Mesendoderm (in vitro differentiated cells): ENCODE measurements at regions not wholly inside any gene's neighbourhood (a gene's known extent, or its start where the extent isn't known, plus 50 kb on each side); places are given as distances from the start of the nearest gene placed in this dataset.

ENCODE experiments used
- DNase-seq: peaks from one replicate; pipeline ENCODE4 v3.0.0; 2013
- H2AK5ac ChIP-seq: 2 replicates; pipeline ENCODE4 v1.6.1; 2013; ENCODE audit warnings: low read length, inconsistent platforms
- H2BK120ac ChIP-seq: 2 replicates; pipeline ENCODE4 v1.6.1; 2013; ENCODE audit warnings: low read depth, mild to moderate bottlenecking, low read length, moderate library complexity, mixed read lengths
- H2BK15ac ChIP-seq: replicated peaks from 2 replicates; pipeline ENCODE4 v1.6.1; 2013; ENCODE audit warnings: low read depth, mild to moderate bottlenecking, moderate library complexity
- H2BK5ac ChIP-seq: 2 replicates; pipeline ENCODE4 v1.6.1; 2013; ENCODE audit warnings: low read length, inconsistent platforms
- H3K18ac ChIP-seq: 2 replicates; pipeline ENCODE4 v1.6.1; 2013; ENCODE audit warnings: mild to moderate bottlenecking, low read length, mixed read lengths
- H3K23ac ChIP-seq: one replicate; pipeline ENCODE4 v1.6.1; 2013; ENCODE audit warnings: low read length
- H3K27ac ChIP-seq: 2 replicates; pipeline ENCODE4 v1.5.1; 2013; ENCODE audit warnings: low read depth, mild to moderate bottlenecking, inconsistent platforms, low read length, moderate library complexity
- H3K27me3 ChIP-seq: 2 replicates; pipeline ENCODE4 v1.6.1; 2013; ENCODE audit warnings: low read length, control low read depth, mild to moderate bottlenecking, inconsistent platforms; ENCODE audit not compliant: insufficient read depth, poor library complexity
- H3K36me3 ChIP-seq: 2 replicates; pipeline ENCODE4 v1.6.1; 2013; ENCODE audit warnings: low read length, inconsistent platforms; ENCODE audit not compliant: control insufficient read depth, insufficient read depth
- H3K4ac ChIP-seq: one replicate; pipeline ENCODE4 v1.6.1; 2013; ENCODE audit warnings: low read depth, mild to moderate bottlenecking, low read length, moderate library complexity
- H3K4me1 ChIP-seq: 2 replicates; pipeline ENCODE4 v1.6.1; 2013; ENCODE audit warnings: low read depth, low read length, inconsistent platforms; ENCODE audit not compliant: control insufficient read depth
- H3K4me2 ChIP-seq: 2 replicates; pipeline ENCODE4 v1.6.1; 2013; ENCODE audit warnings: low read length
- H3K4me3 ChIP-seq: 2 replicates; pipeline ENCODE4 v1.5.1; 2013; ENCODE audit warnings: mild to moderate bottlenecking, low read length
- H3K56ac ChIP-seq: one replicate; pipeline ENCODE4 v1.6.1; 2013; ENCODE audit warnings: low read length
- H3K79me1 ChIP-seq: 2 replicates; pipeline ENCODE4 v1.6.1; 2013; ENCODE audit warnings: low read length, inconsistent platforms
- H3K79me2 ChIP-seq: 2 replicates; pipeline ENCODE4 v1.6.1; 2013; ENCODE audit warnings: mild to moderate bottlenecking, low read length; ENCODE audit not compliant: control insufficient read depth, insufficient read depth
- H3K9ac ChIP-seq: 2 replicates; pipeline ENCODE4 v1.6.1; 2013; ENCODE audit warnings: low read length, inconsistent platforms
- H4K5ac ChIP-seq: one replicate; pipeline ENCODE4 v1.6.1; 2013; ENCODE audit warnings: low read length
- H4K8ac ChIP-seq: one replicate; pipeline ENCODE4 v1.6.1; 2013; ENCODE audit warnings: low read depth, mild to moderate bottlenecking, control low read depth, low read length, moderate library complexity
- WGBS: extraction: QIAGEN DNeasy Blood & Tissue Kit; methylation state at CpG from one replicate; pipeline ENCODE4 v1.1.7; 2013; ENCODE audit warnings: low lambda C conversion rate, missing lambda C conversion rate; ENCODE audit not compliant: insufficient coverage; ENCODE audit errors: extremely low coverage; 5-methylcytosine and 5-hydroxymethylcytosine counted together

GRCh38 chr5:93300945-93301344, 280.1 kb downstream of the NR2F1-AS1 start:
- no peak overlapping the region for H3K18ac ChIP-seq
- no peak overlapping the region for H3K4me3 ChIP-seq
- H3K27ac ChIP-seq = no peak overlapping the region
- no peaks in the 10 kb centered on the region for H3K79me1 ChIP-seq
- H2AK5ac ChIP-seq = no peak overlapping the region
- H3K27me3 ChIP-seq = no peaks in the 10 kb centered on the region
- H3K4me2 ChIP-seq = no peak overlapping the region
- no peak overlapping the region for H4K8ac ChIP-seq
- DNase-seq = no peak
- no peak overlapping the region for H3K4ac ChIP-seq
- no peaks in the 10 kb centered on the region for H3K36me3 ChIP-seq
- H3K9ac ChIP-seq = no peak overlapping the region
- H3K79me2 ChIP-seq = no peaks in the 10 kb centered on the region
- H3K23ac ChIP-seq = no peak overlapping the region
- no peak overlapping the region for H2BK15ac ChIP-seq
- no peak overlapping the region for H2BK120ac ChIP-seq
- no peak overlapping the region for H4K5ac ChIP-seq
- peaks cover 3% of the 10 kb centered on the region for H3K4me1 ChIP-seq
- H2BK5ac ChIP-seq = no peak overlapping the region
- H3K56ac ChIP-seq = no peak overlapping the region

DNA sequence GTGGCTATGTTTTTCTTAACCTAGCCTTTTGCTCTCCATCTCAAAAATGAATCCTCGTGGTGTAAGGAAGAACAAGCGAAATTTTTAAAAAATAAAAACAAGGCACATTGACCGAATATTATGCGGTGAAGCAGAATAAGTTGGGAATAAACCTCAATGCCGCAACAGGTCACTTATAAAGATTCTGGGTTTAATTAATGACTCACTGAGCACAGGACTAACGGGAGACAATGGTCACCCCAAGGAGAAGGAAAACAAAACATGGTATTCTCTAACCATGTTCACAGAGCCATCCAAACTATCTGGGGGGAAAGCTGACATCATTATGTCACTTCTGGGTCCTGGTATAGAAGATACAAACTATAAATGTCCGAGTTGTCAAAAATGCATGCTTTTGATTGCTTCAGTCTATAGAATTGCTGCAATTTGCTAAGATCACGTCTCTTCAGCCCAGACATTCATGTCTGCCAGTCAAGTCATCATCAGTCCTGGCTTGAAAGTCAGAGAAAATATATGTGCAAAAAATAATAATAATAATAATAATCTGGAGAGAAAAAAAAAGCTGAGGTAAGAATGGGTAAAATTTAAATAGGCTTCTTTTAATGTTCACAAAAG, 280.6 kb downstream of the NR2F1-AS1 start:
- Histone ChIP-seq H3K27ac (no peak overlapping the region), H3K27me3 (no peaks in the 10 kb centered on the region), H2BK5ac (no peak overlapping the region), H2BK15ac (no peak overlapping the region), H3K79me2 (no peaks in the 10 kb centered on the region), H3K4me1 (peaks cover 3% of the 10 kb centered on the region), H2AK5ac (no peak overlapping the region), H3K56ac (no peak overlapping the region), H3K4me3 (no peak overlapping the region), H3K36me3 (no peaks in the 10 kb centered on the region), H3K18ac (no peak overlapping the region), H4K5ac (no peak overlapping the region), H3K9ac (no peak overlapping the region), H4K8ac (no peak overlapping the region), H3K4ac (no peak overlapping the region), H3K23ac (no peak overlapping the region), H3K79me1 (no peaks in the 10 kb centered on the region), H2BK120ac (no peak overlapping the region), H3K4me2 (no peak overlapping the region)
- no peak for DNase-seq
- WGBS = no CpG with 5 or more reads among the region's 8 CpGs

GRCh38 chr5:93299681-93300308, 281.2 kb downstream of the NR2F1-AS1 start:
- Histone ChIP-seq H4K5ac (no peak overlapping the region), H3K4me2 (no peak overlapping the region), H3K79me1 (no peaks in the 10 kb centered on the region), H3K23ac (no peak overlapping the region), H2AK5ac (no peak overlapping the region), H3K27me3 (no peaks in the 10 kb centered on the region), H3K56ac (no peak overlapping the region), H3K27ac (no peak overlapping the region), H3K36me3 (no peaks in the 10 kb centered on the region), H3K79me2 (no peaks in the 10 kb centered on the region), H2BK5ac (no peak overlapping the region), H3K4me3 (no peak overlapping the region), H3K4ac (no peak overlapping the region), H3K9ac (no peak overlapping the region), H3K18ac (peak overlapping the region; percentile 11), H3K4me1 (peaks cover 3% of the 10 kb centered on the region), H2BK15ac (no peak overlapping the region), H2BK120ac (no peak overlapping the region), H4K8ac (no peak overlapping the region)
- no CpG with 5 or more reads among the region's 6 CpGs for WGBS
- peak; percentile 71 for DNase-seq

GRCh38 chr5:93297116-93297515, 283.9 kb downstream of the NR2F1-AS1 start:
- Histone ChIP-seq H3K27me3 (no peaks in the 10 kb centered on the region), H3K79me2 (no peaks in the 10 kb centered on the region)
- no CpG with 5 or more reads among the region's 2 CpGs for WGBS

GRCh38 chr5:93296338-93296737, 284.7 kb downstream of the NR2F1-AS1 start:
- WGBS = no CpG with 5 or more reads among the region's 2 CpGs
- H3K4ac ChIP-seq = no peak overlapping the region
- H4K8ac ChIP-seq = no peak overlapping the region
- no peak overlapping the region for H4K5ac ChIP-seq
- no peaks in the 10 kb centered on the region for H3K79me2 ChIP-seq
- no peaks in the 10 kb centered on the region for H3K36me3 ChIP-seq
- H3K79me1 ChIP-seq = no peaks in the 10 kb centered on the region
- no peak overlapping the region for H2BK15ac ChIP-seq
- no peaks in the 10 kb centered on the region for H3K27me3 ChIP-seq
- no peak overlapping the region for H2AK5ac ChIP-seq
- no peak overlapping the region for H2BK5ac ChIP-seq
- H3K4me1 ChIP-seq = peaks cover 3% of the 10 kb centered on the region
- no peak overlapping the region for H3K18ac ChIP-seq
- H3K27ac ChIP-seq = no peak overlapping the region
- no peak overlapping the region for H3K23ac ChIP-seq
- H2BK120ac ChIP-seq = no peak overlapping the region
- no peak overlapping the region for H3K4me3 ChIP-seq
- no peak overlapping the region for H3K4me2 ChIP-seq
- no peak overlapping the region for H3K9ac ChIP-seq
- no peak for DNase-seq
- no peak overlapping the region for H3K56ac ChIP-seq

More at GRCh38 chr5:93297116-93297515, 283.9 kb downstream of the NR2F1-AS1 start:
- Histone ChIP-seq H3K56ac (no peak overlapping the region), H4K5ac (no peak overlapping the region), H3K4me1 (peaks cover 3% of the 10 kb centered on the region), H4K8ac (no peak overlapping the region), H3K79me1 (no peaks in the 10 kb centered on the region), H3K18ac (no peak overlapping the region), H3K9ac (no peak overlapping the region), H3K23ac (no peak overlapping the region), H3K36me3 (no peaks in the 10 kb centered on the region), H2AK5ac (no peak overlapping the region), H3K4me2 (no peak overlapping the region), H3K27ac (no peak overlapping the region), H3K4me3 (no peak overlapping the region), H2BK120ac (no peak overlapping the region), H2BK5ac (no peak overlapping the region), H3K4ac (no peak overlapping the region), H2BK15ac (no peak overlapping the region)
- DNase-seq = no peak

- Histone ChIP-seq H3K36me3 (no peaks in the 10 kb centered on the region), H3K79me2 (no peaks in the 10 kb centered on the region)
Measured at GRCh38 chr5:93294996-93295395, 286.0 kb downstream of the NR2F1-AS1 start.

More at GRCh38 chr5:93294996-93295395, 286.0 kb downstream of the NR2F1-AS1 start:
- no peak overlapping the region for H3K4me2 ChIP-seq
- H2BK5ac ChIP-seq = no peak overlapping the region
- peaks cover 3% of the 10 kb centered on the region for H3K4me1 ChIP-seq
- no peak overlapping the region for H2AK5ac ChIP-seq
- H3K27me3 ChIP-seq = no peaks in the 10 kb centered on the region
- no peak overlapping the region for H3K27ac ChIP-seq
- no peak for DNase-seq
- no peak overlapping the region for H4K8ac ChIP-seq
- H4K5ac ChIP-seq = no peak overlapping the region
- no peak overlapping the region for H3K4me3 ChIP-seq
- WGBS = no CpG with 5 or more reads among the region's 1 CpG
- no peak overlapping the region for H3K56ac ChIP-seq
- no peak overlapping the region for H3K4ac ChIP-seq
- no peaks in the 10 kb centered on the region for H3K79me1 ChIP-seq
- H2BK15ac ChIP-seq = no peak overlapping the region
- no peak overlapping the region for H3K18ac ChIP-seq
- H3K23ac ChIP-seq = no peak overlapping the region
- no peak overlapping the region for H2BK120ac ChIP-seq
- no peak overlapping the region for H3K9ac ChIP-seq
